ENCODE measurements at regions not wholly inside any gene's neighbourhood (a gene's known extent, or its start where the extent isn't known, plus 50 kb on each side); places are given as distances from the start of the nearest gene placed in this dataset.
"Not testable (repeated sequence)": the region's sequence is repeated elsewhere in the genome, so short reads cannot be mapped to it uniquely, and the experiment has no call there.

GRCh38 chr12:47382305-47382704, 302.5 kb upstream of the AMIGO2 start:
- DNase-seq (ENCODE audit: low read depth in 4 of 4, low spot score in 3 of 4): no peak

GRCh38 chr12:47378907-47379306, 299.1 kb upstream of the AMIGO2 start:
- DNase-seq (ENCODE audit: low read depth in 4 of 4, low spot score in 3 of 4): no peak

GRCh38 chr12:47378222-47378582, 298.4 kb upstream of the AMIGO2 start:
- DNase-seq (ENCODE audit: low read depth in 4 of 4, low spot score in 3 of 4): no peak

GRCh38 chr12:47377414-47378221, 297.9 kb upstream of the AMIGO2 start:
- DNase-seq (ENCODE audit: low read depth in 4 of 4, low spot score in 3 of 4): no peak

- no peak for DNase-seq (ENCODE audit: low read depth in 4 of 4, low spot score in 3 of 4)
Observed at GRCh38 chr12:47376927-47377326, 297.2 kb upstream of the AMIGO2 start.

- DNase-seq (ENCODE audit: low read depth in 4 of 4, low spot score in 3 of 4): no peak
Observed at GRCh38 chr12:47373554-47374150, 293.9 kb upstream of the AMIGO2 start.

- no peak for DNase-seq (ENCODE audit: low read depth in 4 of 4, low spot score in 3 of 4)
Observed at GRCh38 chr12:47370421-47370820, 290.7 kb upstream of the AMIGO2 start.

GRCh38 chr12:47369085-47369484, 289.3 kb upstream of the AMIGO2 start:
- no peak for DNase-seq (ENCODE audit: low read depth in 4 of 4, low spot score in 3 of 4)

- no peak for DNase-seq (ENCODE audit: low read depth in 4 of 4, low spot score in 3 of 4)
Observed at GRCh38 chr12:47367912-47368537, 288.3 kb upstream of the AMIGO2 start.

GRCh38 chr12:47366579-47366978, 286.8 kb upstream of the AMIGO2 start:
- no peak for DNase-seq (ENCODE audit: low read depth in 4 of 4, low spot score in 3 of 4)

GRCh38 chr12:47366157-47366556, 286.4 kb upstream of the AMIGO2 start:
- no peak for DNase-seq (ENCODE audit: low read depth in 4 of 4, low spot score in 3 of 4)

- DNase-seq (ENCODE audit: low read depth in 4 of 4, low spot score in 3 of 4): not testable (repeated sequence)
Observed at GRCh38 chr12:47365443-47366076, 285.8 kb upstream of the AMIGO2 start.

- DNase-seq (ENCODE audit: low read depth in 4 of 4, low spot score in 3 of 4): no peak
Observed at GRCh38 chr12:47364261-47364660, 284.5 kb upstream of the AMIGO2 start.

GRCh38 chr12:47362126-47362705, 282.5 kb upstream of the AMIGO2 start:
- DNase-seq (ENCODE audit: low read depth in 4 of 4, low spot score in 3 of 4): no peak

- DNase-seq (ENCODE audit: low read depth in 4 of 4, low spot score in 3 of 4): no peak
Observed at GRCh38 chr12:47361389-47362021, 281.7 kb upstream of the AMIGO2 start.

- no peak for DNase-seq (ENCODE audit: low read depth in 4 of 4, low spot score in 3 of 4)
Observed at GRCh38 chr12:47360771-47361388, 281.1 kb upstream of the AMIGO2 start.

- DNase-seq (ENCODE audit: low read depth in 4 of 4, low spot score in 3 of 4): no peak
Observed at GRCh38 chr12:47360093-47360480, 280.3 kb upstream of the AMIGO2 start.

GRCh38 chr12:47359310-47360092, 279.7 kb upstream of the AMIGO2 start:
- no peak for DNase-seq (ENCODE audit: low read depth in 4 of 4, low spot score in 3 of 4)

GRCh38 chr12:47357006-47357405, 277.2 kb upstream of the AMIGO2 start:
- not testable (repeated sequence) for DNase-seq (ENCODE audit: low read depth in 4 of 4, low spot score in 3 of 4)
